VCaP (cell line): ENCODE measurements at regions not wholly inside any gene's neighbourhood (a gene's known extent, or its start where the extent isn't known, plus 50 kb on each side); places are given as distances from the start of the nearest gene placed in this dataset.

Experiments used
- H3K27ac ChIP-seq: fragments of 450-650 bp; 2 replicates; pipeline ENCODE4 v1.5.1; 2017
- TF ChIP-seq, protein P1 (sequence below): fragments of 450-650 bp; conservative IDR thresholded peaks from 2 replicates; pipeline ENCODE4 v1.5.1; 2017; ENCODE audit warnings: mild to moderate bottlenecking, moderate library complexity

DNA sequence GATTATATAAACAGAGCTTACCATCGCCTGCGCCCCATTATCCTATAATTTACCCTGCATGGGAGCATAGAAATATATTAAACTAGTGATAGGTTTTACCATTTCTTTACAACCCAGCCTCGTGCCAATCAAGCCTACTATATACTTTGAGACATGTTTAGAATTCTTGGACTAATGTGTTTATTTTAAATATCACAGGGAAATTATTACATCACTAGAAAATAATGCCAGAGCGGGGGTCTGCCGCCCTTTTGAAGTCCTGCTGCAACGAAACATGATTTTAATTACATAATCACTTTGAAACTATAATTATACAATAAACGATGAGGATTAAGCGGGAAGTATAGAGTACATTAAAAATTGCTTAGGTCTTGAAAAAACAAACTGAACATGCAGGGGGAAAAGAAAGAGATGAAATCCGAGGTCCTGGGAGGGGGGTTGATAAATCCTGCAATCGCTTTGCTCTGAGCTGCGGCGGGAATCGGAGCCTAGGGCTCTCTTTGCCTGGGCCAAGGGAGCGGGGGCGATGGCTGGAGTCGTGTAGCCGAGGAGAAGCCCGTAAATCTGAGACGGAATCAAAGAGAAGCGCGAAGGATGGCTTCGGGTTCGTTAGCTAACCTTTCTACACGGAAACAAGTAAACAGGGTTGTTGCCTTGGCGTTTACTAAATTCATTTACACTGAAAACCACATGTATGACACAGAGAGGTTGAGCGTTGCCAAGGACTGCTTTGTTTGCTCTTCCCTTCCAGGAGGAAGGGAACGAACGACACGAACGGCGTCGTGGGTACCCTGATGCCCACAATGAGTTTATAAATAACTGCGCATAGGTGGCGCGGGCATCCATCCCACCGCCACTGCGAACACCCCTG, 127.6 kb downstream of the TMEM174 start:
- TF ChIP-seq, protein P1, sequence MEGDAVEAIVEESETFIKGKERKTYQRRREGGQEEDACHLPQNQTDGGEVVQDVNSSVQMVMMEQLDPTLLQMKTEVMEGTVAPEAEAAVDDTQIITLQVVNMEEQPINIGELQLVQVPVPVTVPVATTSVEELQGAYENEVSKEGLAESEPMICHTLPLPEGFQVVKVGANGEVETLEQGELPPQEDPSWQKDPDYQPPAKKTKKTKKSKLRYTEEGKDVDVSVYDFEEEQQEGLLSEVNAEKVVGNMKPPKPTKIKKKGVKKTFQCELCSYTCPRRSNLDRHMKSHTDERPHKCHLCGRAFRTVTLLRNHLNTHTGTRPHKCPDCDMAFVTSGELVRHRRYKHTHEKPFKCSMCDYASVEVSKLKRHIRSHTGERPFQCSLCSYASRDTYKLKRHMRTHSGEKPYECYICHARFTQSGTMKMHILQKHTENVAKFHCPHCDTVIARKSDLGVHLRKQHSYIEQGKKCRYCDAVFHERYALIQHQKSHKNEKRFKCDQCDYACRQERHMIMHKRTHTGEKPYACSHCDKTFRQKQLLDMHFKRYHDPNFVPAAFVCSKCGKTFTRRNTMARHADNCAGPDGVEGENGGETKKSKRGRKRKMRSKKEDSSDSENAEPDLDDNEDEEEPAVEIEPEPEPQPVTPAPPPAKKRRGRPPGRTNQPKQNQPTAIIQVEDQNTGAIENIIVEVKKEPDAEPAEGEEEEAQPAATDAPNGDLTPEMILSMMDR: no peak
- no peak overlapping the region for H3K27ac ChIP-seq

DNA sequence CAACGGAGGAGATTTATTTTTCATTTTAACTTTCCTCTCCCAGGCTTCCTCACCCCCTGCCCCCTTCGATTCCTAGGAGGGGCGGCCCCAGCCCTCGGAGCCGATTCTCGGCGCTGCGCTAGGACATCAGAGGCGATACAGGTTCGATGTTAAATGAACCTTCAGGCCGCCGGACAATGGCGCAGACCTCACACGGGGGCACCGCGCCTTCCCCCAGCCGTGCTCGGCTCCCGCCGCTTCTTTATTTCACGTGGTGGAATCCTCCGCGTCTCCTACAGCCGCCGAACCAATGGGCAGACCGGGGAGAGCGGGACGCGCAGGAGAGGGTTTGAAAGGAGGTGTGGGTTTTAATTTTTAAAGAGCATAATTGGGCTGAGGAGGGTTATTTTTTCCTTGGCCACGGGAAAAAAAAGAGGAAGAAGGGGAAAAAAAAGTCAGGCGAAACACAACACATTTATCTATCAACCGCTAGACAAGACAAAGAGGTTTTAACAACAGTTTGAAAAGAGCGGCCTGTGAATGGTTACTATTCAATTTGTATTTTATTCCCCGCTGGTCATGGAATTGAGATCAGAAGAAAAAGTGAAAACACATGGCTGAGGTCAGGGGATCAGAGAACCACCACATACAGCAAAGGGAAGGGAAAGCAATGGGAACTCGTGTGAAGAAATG, 126.8 kb downstream of the TMEM174 start:
- H3K27ac ChIP-seq: no peak overlapping the region
- TF ChIP-seq, protein P1: no peak

DNA sequence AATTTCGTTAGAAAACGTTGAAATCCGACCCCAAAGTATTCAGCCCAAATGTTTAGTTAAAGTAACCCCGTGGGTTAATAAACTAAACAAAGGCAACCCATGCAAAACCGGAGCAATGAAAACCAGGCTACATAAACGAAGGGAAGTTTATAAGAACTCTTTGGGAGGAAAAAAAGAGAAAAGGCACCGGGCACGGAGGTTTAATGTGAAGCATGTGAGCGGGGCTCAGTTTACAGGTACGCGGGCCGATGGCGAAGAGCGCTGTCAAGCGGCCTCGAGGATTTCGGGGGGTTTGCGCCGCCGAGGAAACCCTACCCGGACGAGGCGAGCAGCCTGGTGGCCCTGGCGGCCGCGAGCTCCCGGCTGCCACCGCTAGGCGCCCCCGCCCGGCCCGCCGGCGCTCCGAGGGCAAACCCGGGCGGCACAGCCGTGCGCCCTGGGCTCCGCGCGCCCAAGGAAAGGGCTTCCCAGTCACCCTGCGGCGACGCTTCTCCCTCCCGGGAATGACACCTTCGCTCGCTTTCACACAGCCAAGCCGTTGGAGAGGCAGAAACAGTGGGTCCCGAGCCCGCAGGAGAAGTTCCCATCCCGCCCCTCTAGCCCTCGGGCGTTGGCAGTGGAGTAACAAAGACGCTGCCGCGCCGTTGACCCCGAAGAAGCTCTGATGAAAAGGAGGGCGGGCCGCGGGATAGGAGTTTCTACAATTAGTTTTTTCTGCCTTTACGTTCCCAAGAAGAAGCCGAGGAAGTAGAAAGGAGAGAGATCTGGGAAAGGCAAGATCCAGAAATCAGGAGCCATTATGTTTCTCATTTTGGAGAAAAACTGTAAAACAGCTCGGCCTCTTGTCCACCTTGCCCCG, 126.0 kb downstream of the TMEM174 start:
- no peak overlapping the region for H3K27ac ChIP-seq
- TF ChIP-seq, protein P1: peak; percentile 35

DNA sequence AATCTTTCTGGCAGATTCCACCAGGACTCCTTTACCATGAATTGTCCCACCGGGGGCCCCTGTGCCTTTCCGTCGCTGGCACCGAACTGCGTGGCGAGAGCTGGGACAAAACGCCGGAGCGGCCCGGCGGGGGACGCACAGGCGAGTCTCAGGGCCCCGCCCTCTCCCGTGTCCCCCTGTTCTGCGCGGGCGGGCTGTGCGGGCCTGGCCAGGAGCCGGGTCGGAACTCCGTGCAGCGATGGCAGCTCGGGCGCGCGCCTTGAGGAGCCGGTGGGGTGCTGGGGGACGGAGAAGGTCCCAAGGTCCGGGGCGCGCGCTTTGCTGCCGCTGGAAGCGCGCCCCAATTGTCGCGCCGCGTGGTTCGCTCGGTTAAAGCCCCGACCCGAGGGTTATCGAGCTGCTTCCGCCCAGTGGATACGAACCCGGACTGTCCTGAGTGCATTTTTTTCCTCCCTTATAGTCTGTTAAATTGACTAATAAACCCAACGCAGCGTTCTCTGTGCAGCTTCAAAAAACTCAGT, 125.3 kb downstream of the TMEM174 start:
- TF ChIP-seq, protein P1: no peak
- no peak overlapping the region for H3K27ac ChIP-seq

DNA sequence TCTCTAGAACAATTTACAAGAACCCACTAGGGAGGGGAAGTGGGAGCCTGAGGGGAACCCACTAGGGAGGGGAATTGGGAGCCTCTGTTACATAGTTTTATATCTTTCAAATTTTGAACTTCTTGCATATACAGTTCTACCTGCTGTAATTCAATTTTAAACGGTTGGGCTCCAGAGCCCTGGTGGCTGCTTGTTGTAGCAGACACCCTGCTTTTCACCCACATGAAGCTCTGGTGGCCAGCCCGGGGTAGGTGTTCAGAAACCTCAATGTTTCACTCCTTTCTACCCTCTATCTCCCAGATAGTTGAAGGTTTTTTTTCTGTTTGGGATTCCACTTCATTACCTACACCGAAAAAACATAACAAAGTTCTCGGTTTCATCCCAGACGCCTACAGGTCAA, 124.4 kb downstream of the TMEM174 start:
- TF ChIP-seq, protein P1: no peak
- H3K27ac ChIP-seq: no peak overlapping the region

DNA sequence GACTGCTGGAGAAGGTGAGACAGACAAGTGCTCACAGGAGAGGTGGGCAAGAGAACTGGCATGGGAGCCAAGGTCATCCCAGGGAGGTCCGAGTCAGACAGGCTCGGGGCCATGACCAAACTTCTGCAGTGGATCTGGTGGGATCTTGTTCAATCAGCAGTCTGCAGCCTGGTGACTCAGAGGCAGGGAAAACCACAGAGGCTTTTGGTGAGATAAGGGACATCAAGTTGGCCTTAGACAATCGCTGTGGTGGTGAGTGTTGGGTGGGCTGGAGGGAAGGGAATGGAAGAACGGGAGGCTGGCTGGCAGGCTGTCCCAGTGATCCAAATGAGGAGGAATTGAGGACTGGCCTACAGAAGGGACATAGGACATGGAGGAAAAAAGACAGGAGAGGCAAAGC, 123.8 kb downstream of the TMEM174 start:
- H3K27ac ChIP-seq: no peak overlapping the region
- TF ChIP-seq, protein P1: no peak
